Activated naive CD8-positive, alpha-beta T cell treated with anti-CD3 and anti-CD28 coated beads, Interleukin-2, amount 50 U/mL, for 24 hours (primary cell): ENCODE measurements at regions not wholly inside any gene's neighbourhood (a gene's known extent, or its start where the extent isn't known, plus 50 kb on each side); places are given as distances from the start of the nearest gene placed in this dataset.
"Not testable (repeated sequence)": the region's sequence is repeated elsewhere in the genome, so short reads cannot be mapped to it uniquely, and the experiment has no call there.

Experiments
- ATAC-seq: fragments of 150-1000 bp; cut with Tn5 transposase; one replicate; pipeline ENCODE4 v1.10.0; 2021
- DNase-seq: peaks from one replicate; pipeline ENCODE4 v3.0.0; 2021
- H3K27ac Mint-ChIP-seq: one replicate; pipeline ENCODE4 v1.8.0; 2021; ENCODE audit warnings: mild to moderate bottlenecking, mixed read lengths
- H3K27me3 Mint-ChIP-seq: one replicate; pipeline ENCODE4 v1.8.0; 2021; ENCODE audit warnings: mixed read lengths
- H3K36me3 Mint-ChIP-seq: one replicate; pipeline ENCODE4 v1.8.0; 2021; ENCODE audit warnings: low read depth, mixed read lengths
- H3K4me1 Mint-ChIP-seq: one replicate; pipeline ENCODE4 v1.8.0; 2021; ENCODE audit warnings: mixed read lengths
- H3K4me3 Mint-ChIP-seq: one replicate; pipeline ENCODE4 v1.8.0; 2021; ENCODE audit warnings: mild to moderate bottlenecking, moderate library complexity, mixed read lengths
- H3K9me3 Mint-ChIP-seq: one replicate; pipeline ENCODE4 v1.8.0; 2021; ENCODE audit warnings: mixed read lengths

DNA sequence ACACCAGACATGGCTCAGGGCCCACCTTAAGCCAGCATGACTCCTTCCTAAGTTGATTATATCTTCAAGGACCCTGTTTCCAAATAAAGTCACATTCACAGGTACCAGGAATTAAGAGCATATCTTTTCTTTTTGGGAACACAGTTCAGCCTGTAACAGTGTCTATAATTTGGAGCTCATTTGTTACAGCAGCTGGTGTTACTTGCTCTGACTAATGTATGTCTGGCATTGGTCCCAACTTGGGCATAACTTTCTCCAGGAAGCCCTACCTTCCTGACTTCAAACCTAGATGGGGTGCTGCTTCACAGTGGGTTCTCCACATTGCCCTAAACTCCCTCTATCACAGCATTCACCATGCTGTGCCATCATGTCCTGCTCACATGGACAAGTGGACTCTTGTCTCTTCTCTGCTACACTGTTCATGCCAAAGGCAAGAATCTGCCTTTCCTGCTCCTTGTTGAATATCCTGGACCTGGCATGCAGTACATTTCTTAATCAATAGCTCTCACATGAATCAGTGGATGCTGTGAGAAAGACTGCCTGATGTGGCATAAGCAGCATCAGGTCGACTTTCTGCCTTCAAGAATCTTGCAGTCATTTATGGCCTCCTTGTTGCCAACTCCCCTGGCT, 117.4 kb upstream of the FOXA2 start:
- Mint-ChIP-seq H3K36me3 (no peaks in the 10 kb centered on the region), H3K27me3 (no peaks in the 10 kb centered on the region), H3K27ac (no peak overlapping the region), H3K9me3 (peaks cover under 1% of the 10 kb centered on the region), H3K4me3 (no peak overlapping the region), H3K4me1 (no peaks in the 10 kb centered on the region)
- DNase-seq (no peak), ATAC-seq (no peak)

- DNase-seq (no peak), ATAC-seq (no peak)
- Mint-ChIP-seq H3K4me3 (no peak overlapping the region), H3K9me3 (peaks cover 10% of the 10 kb centered on the region), H3K4me1 (no peaks in the 10 kb centered on the region), H3K36me3 (no peaks in the 10 kb centered on the region), H3K27me3 (no peaks in the 10 kb centered on the region), H3K27ac (no peak overlapping the region)
Observed at GRCh38 chr20:22703843-22704242, 119.5 kb upstream of the FOXA2 start.

- peaks cover 4% of the 10 kb centered on the region for H3K27me3 Mint-ChIP-seq
- no peaks in the 10 kb centered on the region for H3K4me1 Mint-ChIP-seq
- H3K27ac Mint-ChIP-seq = no peak overlapping the region
- DNase-seq (no peak), ATAC-seq (no peak)
- H3K36me3 Mint-ChIP-seq = no peaks in the 10 kb centered on the region
- peaks cover 5% of the 10 kb centered on the region for H3K9me3 Mint-ChIP-seq
- no peak overlapping the region for H3K4me3 Mint-ChIP-seq
Observed at GRCh38 chr20:22711971-22712755, 127.8 kb upstream of the FOXA2 start.

DNA sequence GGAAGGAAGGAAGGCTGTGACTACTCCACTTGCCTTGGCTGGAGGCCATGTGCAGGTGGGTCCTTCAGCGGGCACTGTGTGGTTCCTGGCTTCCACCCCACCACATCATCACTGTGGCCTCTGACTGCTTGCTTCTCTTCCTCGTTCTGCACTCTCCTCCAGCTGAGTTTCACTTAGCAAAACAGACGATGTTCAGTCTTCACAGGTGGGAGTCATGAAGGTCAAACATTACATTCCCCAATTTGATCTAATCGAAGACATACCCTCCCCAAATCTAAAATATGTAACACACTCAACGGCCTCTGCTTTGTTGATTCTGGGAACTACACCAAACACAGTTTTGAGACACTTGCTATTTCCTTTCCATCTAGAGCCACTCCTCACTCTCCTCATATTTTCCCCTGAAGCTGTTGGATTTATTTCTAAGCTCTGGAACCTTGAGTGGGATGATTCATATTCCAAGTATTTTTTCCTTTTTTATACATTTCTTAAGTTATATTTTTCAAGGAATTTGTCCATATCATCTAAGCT, 132.5 kb upstream of the FOXA2 start:
- DNase-seq (no peak), ATAC-seq (no peak)
- H3K36me3 Mint-ChIP-seq = no peaks in the 10 kb centered on the region
- no peak overlapping the region for H3K4me3 Mint-ChIP-seq
- H3K9me3 Mint-ChIP-seq = no peaks in the 10 kb centered on the region
- no peaks in the 10 kb centered on the region for H3K4me1 Mint-ChIP-seq
- H3K27ac Mint-ChIP-seq = no peak overlapping the region
- peaks cover 5% of the 10 kb centered on the region for H3K27me3 Mint-ChIP-seq

DNA sequence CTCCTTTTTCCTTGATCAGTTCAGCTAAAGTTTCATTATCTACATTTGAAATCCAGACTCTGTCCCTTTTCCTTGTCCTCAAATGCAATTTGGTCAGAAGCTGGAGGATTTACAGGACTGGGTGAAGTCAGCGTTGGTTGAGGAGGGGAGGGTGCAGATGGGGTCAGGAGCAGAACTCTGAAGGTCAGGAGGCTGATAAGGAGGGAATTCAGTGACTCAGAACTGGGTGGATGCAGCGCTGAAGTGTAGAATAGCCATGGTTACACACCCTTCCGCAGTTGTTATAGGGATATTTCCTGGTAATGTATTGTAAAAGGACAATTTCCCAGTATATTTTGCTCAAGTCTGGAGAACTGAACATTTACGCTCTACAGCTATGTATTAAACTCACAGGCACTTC, 133.1 kb upstream of the FOXA2 start:
- H3K27me3 Mint-ChIP-seq = peaks cover 4% of the 10 kb centered on the region
- no peak overlapping the region for H3K4me3 Mint-ChIP-seq
- DNase-seq = no peak
- no peak for ATAC-seq
- H3K27ac Mint-ChIP-seq = no peak overlapping the region
- H3K4me1 Mint-ChIP-seq = no peaks in the 10 kb centered on the region
- no peaks in the 10 kb centered on the region for H3K36me3 Mint-ChIP-seq
- H3K9me3 Mint-ChIP-seq = no peaks in the 10 kb centered on the region

GRCh38 chr20:22719167-22719591, 134.8 kb upstream of the FOXA2 start:
- no peaks in the 10 kb centered on the region for H3K9me3 Mint-ChIP-seq
- H3K27ac Mint-ChIP-seq = no peak overlapping the region
- H3K4me3 Mint-ChIP-seq = no peak overlapping the region
- no peak for ATAC-seq
- no peak for DNase-seq
- H3K27me3 Mint-ChIP-seq = peaks cover 3% of the 10 kb centered on the region
- H3K36me3 Mint-ChIP-seq = no peaks in the 10 kb centered on the region
- H3K4me1 Mint-ChIP-seq = no peaks in the 10 kb centered on the region

DNA sequence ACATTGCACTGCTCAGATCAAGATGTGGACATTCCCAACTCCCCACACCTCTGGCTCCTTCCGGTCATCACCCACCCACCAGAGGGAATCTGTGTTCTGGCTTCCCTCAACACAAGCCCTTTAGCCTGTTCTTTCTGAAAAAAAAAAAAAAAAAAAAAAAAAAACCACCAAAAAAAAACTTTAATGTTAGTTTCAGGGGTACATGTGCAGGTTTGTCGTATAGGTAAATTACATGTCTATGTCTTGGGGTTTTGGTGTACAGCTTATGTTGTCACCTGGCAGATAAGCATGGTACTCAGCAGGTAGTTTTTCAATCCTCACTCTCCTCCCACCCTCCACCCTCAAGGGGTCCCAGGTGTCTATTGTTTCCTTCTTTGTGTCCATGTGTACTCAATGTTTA, 135.8 kb upstream of the FOXA2 start:
- Mint-ChIP-seq H3K9me3 (no peaks in the 10 kb centered on the region), H3K36me3 (no peaks in the 10 kb centered on the region), H3K27ac (no peak overlapping the region), H3K4me3 (no peak overlapping the region), H3K27me3 (peaks cover 2% of the 10 kb centered on the region), H3K4me1 (no peaks in the 10 kb centered on the region)
- no peak for DNase-seq
- no peak for ATAC-seq

GRCh38 chr20:22722811-22723210, 138.4 kb upstream of the FOXA2 start:
- Mint-ChIP-seq H3K9me3 (no peaks in the 10 kb centered on the region), H3K27ac (no peak overlapping the region), H3K27me3 (peaks cover 2% of the 10 kb centered on the region), H3K36me3 (no peaks in the 10 kb centered on the region), H3K4me1 (no peaks in the 10 kb centered on the region), H3K4me3 (no peak overlapping the region)
- ATAC-seq (no peak), DNase-seq (no peak)

- Mint-ChIP-seq H3K9me3 (no peaks in the 10 kb centered on the region), H3K27me3 (no peaks in the 10 kb centered on the region), H3K27ac (no peak overlapping the region), H3K4me3 (no peak overlapping the region), H3K36me3 (no peaks in the 10 kb centered on the region), H3K4me1 (no peaks in the 10 kb centered on the region)
- no peak for ATAC-seq
- no peak for DNase-seq
Observed at GRCh38 chr20:22723659-22724058, 139.3 kb upstream of the FOXA2 start.

GRCh38 chr20:22728146-22728745, 143.9 kb upstream of the FOXA2 start:
- H3K4me3 Mint-ChIP-seq = no peak overlapping the region
- no peak for DNase-seq
- no peaks in the 10 kb centered on the region for H3K4me1 Mint-ChIP-seq
- no peaks in the 10 kb centered on the region for H3K27me3 Mint-ChIP-seq
- H3K36me3 Mint-ChIP-seq = no peaks in the 10 kb centered on the region
- no peak for ATAC-seq
- H3K9me3 Mint-ChIP-seq = no peaks in the 10 kb centered on the region
- H3K27ac Mint-ChIP-seq = no peak overlapping the region

GRCh38 chr20:22729180-22729579, 144.8 kb upstream of the FOXA2 start:
- ATAC-seq (no peak), DNase-seq (no peak)
- Mint-ChIP-seq H3K27me3 (no peaks in the 10 kb centered on the region), H3K36me3 (no peaks in the 10 kb centered on the region), H3K27ac (no peak overlapping the region), H3K4me3 (no peak overlapping the region), H3K4me1 (no peaks in the 10 kb centered on the region), H3K9me3 (no peaks in the 10 kb centered on the region)

DNA sequence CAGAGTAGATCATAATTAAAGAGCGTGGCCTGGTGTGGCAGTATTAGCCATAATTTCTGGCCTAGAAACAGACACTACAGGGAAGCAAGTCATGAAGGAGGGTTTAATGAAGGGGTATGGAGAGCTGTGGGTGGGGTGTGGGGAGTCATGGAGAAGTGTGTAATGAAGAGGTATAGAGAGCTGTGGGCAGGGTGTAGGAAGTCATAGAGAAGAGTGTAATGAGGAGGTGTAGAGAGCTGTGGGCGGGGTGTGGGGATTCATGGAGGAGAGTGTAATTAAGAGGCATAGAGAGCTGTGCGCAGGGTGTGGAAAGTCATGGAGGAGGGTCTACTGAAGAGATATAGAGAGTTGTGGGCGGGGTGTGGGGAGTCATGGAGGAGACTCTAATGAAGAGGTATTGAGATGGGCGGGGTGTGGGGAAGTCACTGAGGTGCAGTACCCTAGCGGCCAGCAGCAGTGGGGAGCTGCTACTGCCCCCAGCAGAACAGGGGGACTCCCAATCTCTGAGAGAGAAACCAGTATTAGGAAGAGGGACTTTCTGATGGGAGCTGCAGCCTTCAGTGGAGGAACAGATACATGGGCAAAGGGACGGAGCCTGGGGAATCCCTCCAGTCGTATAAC, 145.4 kb upstream of the FOXA2 start:
- Mint-ChIP-seq H3K27ac (no peak overlapping the region), H3K4me3 (no peak overlapping the region), H3K27me3 (no peaks in the 10 kb centered on the region), H3K4me1 (no peaks in the 10 kb centered on the region), H3K36me3 (no peaks in the 10 kb centered on the region), H3K9me3 (no peaks in the 10 kb centered on the region)
- DNase-seq = no peak
- no peak for ATAC-seq

DNA sequence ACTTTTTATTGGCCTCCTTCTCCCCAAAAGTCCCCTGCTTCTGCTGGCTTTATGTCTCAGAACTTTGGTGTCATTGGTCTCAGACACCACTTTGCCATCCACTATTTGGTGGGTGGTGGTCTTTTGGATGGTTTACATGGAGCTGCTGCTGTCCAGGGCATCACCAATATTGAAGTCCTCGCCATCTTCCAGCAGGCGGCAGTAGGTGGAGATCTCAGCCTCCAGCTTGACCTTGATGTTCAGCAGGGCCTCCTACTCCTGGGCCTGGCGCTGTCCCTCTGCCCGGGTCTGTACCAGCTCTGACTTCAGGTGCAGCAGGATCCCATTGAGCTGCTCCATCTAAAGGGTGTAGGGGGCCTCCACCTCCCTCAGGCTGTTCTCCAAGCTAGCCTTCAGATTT, 148.4 kb upstream of the FOXA2 start:
- Mint-ChIP-seq H3K4me3 (no peak overlapping the region), H3K27ac (no peak overlapping the region), H3K27me3 (peaks cover 2% of the 10 kb centered on the region), H3K9me3 (no peaks in the 10 kb centered on the region), H3K36me3 (no peaks in the 10 kb centered on the region), H3K4me1 (no peaks in the 10 kb centered on the region)
- ATAC-seq (no peak), DNase-seq (no peak)

- peak; percentile 2 for DNase-seq
- H3K27ac Mint-ChIP-seq, H3K4me1 Mint-ChIP-seq, H3K27me3 Mint-ChIP-seq, H3K9me3 Mint-ChIP-seq, H3K36me3 Mint-ChIP-seq, ATAC-seq, H3K4me3 Mint-ChIP-seq: not testable (repeated sequence)
Observed at GRCh38 chr20:22734946-22735647, 150.7 kb upstream of the FOXA2 start.
